GM23248 (cell line): ENCODE measurements at regions not wholly inside any gene's neighbourhood (a gene's known extent, or its start where the extent isn't known, plus 50 kb on each side); places are given as distances from the start of the nearest gene placed in this dataset.

ENCODE experiments used
- EZH2 ChIP-seq: fragments of 200-600 bp; sonication (generic); IDR thresholded peaks from 2 replicates; pipeline ENCODE4 v1.6.1; 2018; ENCODE audit warnings: antibody characterized with exemption, mild to moderate bottlenecking; ENCODE audit not compliant: insufficient read depth, poor library complexity, severe bottlenecking
- EZH2phosphoT487 ChIP-seq: fragments of 200-600 bp; sonication (generic); IDR thresholded peaks from 2 replicates; pipeline ENCODE4 v1.6.1; 2018; ENCODE audit warnings: antibody characterized with exemption, moderate library complexity, mild to moderate bottlenecking, low read depth; ENCODE audit not compliant: insufficient read depth

- TF ChIP-seq EZH2 (no peak), EZH2phosphoT487 (no peak)
Measured at GRCh38 chr15:92818651-92819277, 81.4 kb upstream of the CHD2 start.
